Transverse colon (tissue), 4 donors: ENCODE measurements at regions not wholly inside any gene's neighbourhood (a gene's known extent, or its start where the extent isn't known, plus 50 kb on each side); places are given as distances from the start of the nearest gene placed in this dataset.

Experiments
- DNase-seq: peaks from one replicate; pipeline ENCODE4 v3.0.0-alpha.2; 2019
- H3K27ac ChIP-seq, 4 donors: fragments of 200-600 bp; sonication (generic); 2 replicates each; pipeline ENCODE4 v1.5.1; 2016 to 2018; ENCODE audit warnings: inconsistent platforms in 4 of 4
- H3K27me3 ChIP-seq: fragments of 200-600 bp; sonication (generic); 2 replicates; pipeline ENCODE4 v1.5.1; 2017; ENCODE audit warnings: inconsistent platforms
- H3K36me3 ChIP-seq, 4 donors: fragments of 200-600 bp; sonication (generic); 2 replicates each; pipeline ENCODE4 v1.5.1; 2017 to 2019; ENCODE audit warnings: inconsistent platforms in 4 of 4
- H3K4me1 ChIP-seq, 4 donors: fragments of 200-600 bp; sonication (generic); 2 replicates each; pipeline ENCODE4 v1.5.1; 2017 to 2020; ENCODE audit warnings: inconsistent platforms in 4 of 4
- H3K4me3 ChIP-seq, 4 donors: fragments of 200-600 bp; sonication (generic); 1 replicate in 1 of 4; 2 replicates in 3 of 4; pipeline versions ENCODE4 v1.5.1 to v1.6.1; 2017 to 2019; ENCODE audit warnings: inconsistent platforms in 4 of 4
- H3K9me3 ChIP-seq, 2 donors: fragments of 200-600 bp; sonication (generic); 2 replicates each; pipeline ENCODE4 v1.5.1; 2017 to 2019; ENCODE audit warnings: inconsistent platforms in 2 of 2
- EP300 ChIP-seq: sonication (generic); formaldehyde crosslinking; IDR thresholded peaks from one replicate; pipeline ENCODE4 v1.6.1; 2017; ENCODE audit warnings: antibody characterized with exemption, low read depth
- POLR2A ChIP-seq: fragments of 450-650 bp; IDR thresholded peaks from one replicate; pipeline ENCODE4 v1.6.1; 2016; ENCODE audit warnings: antibody characterized with exemption, mild to moderate bottlenecking, moderate library complexity
- POLR2AphosphoS5 ChIP-seq, 3 donors: sonication (generic); formaldehyde crosslinking; IDR thresholded peaks; one replicate each; pipeline ENCODE4 v1.6.1; 2016; ENCODE audit warnings: antibody characterized with exemption in 3 of 3
- WGBS, 2 donors: methylation state at CpG; one replicate each; pipeline ENCODE4 v1.1.5; 2018; ENCODE audit warnings: low coverage in 1 of 2; 5-methylcytosine and 5-hydroxymethylcytosine counted together
- in situ Hi-C, 4 donors: fragments of 200-750 bp; cut with MboI; loops; one replicate each; pipeline versions ENCODE4 v1.15.0 to v1.15.1; 2017; ENCODE audit warnings: low sequenced_read_pairs in 3 of 4, low pct_ligation_motif_present in 1 of 4, low pct_unique_long_range_greater_than_20kb in 1 of 4
- intact Hi-C: fragments of 100-400 bp; cut with DNase I; formaldehyde crosslinking; loops from one replicate; pipeline ENCODE4 v1.15.1; 2023; ENCODE audit warnings: low total_unique reads
- TF ChIP-seq, protein P1 (sequence below), 5 experiments: fragments of 200-600 bp in 3 of 5; fragments of 450-650 bp in 2 of 5; sonication (generic) in 3 of 5; IDR thresholded peaks; 1 replicate in 2 of 5; 2 replicates in 3 of 5; pipeline ENCODE4 v1.5.1; 2016 to 2017; ENCODE audit warnings: antibody characterized with exemption in 5 of 5, inconsistent platforms in 3 of 5, mild to moderate bottlenecking in 2 of 5, moderate library complexity in 1 of 5

- H3K27ac ChIP-seq: no peak overlapping the region
- in situ Hi-C loops: no loop called here
- no peak for DNase-seq
- no peak overlapping the region for H3K4me3 ChIP-seq
- no peaks in the 10 kb centered on the region for H3K9me3 ChIP-seq
- intact Hi-C loops: no loop called here
- no peaks in the 10 kb centered on the region for H3K36me3 ChIP-seq
- no peaks in the 10 kb centered on the region for H3K27me3 ChIP-seq
- WGBS, 2 donors: 53% methylated on average over 1 of the region's 1 CpG; no CpG with 5 or more reads in 1 of the 2 donors
- peaks cover 0 to 3% (median 0%) of the 10 kb centered on the region in 4 donors for H3K4me1 ChIP-seq
- TF ChIP-seq POLR2A: no peak
- TF ChIP-seq EP300: no peak
- TF ChIP-seq, protein P1, sequence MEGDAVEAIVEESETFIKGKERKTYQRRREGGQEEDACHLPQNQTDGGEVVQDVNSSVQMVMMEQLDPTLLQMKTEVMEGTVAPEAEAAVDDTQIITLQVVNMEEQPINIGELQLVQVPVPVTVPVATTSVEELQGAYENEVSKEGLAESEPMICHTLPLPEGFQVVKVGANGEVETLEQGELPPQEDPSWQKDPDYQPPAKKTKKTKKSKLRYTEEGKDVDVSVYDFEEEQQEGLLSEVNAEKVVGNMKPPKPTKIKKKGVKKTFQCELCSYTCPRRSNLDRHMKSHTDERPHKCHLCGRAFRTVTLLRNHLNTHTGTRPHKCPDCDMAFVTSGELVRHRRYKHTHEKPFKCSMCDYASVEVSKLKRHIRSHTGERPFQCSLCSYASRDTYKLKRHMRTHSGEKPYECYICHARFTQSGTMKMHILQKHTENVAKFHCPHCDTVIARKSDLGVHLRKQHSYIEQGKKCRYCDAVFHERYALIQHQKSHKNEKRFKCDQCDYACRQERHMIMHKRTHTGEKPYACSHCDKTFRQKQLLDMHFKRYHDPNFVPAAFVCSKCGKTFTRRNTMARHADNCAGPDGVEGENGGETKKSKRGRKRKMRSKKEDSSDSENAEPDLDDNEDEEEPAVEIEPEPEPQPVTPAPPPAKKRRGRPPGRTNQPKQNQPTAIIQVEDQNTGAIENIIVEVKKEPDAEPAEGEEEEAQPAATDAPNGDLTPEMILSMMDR (IDR thresholded peaks at IDR 0.05): no peak
- TF ChIP-seq POLR2AphosphoS5 (IDR thresholded peaks at IDR 0.05): no peak
Observed at GRCh38 chr13:105365831-105366230, 1169.6 kb downstream of the EFNB2 start.

GRCh38 chr13:105365021-105365550, 1170.4 kb downstream of the EFNB2 start:
- H3K4me3 ChIP-seq: no peak overlapping the region
- WGBS, 2 donors: 79 to 85% methylated on average over 3 of the region's 3 CpGs

GRCh38 chr13:105364191-105364590, 1171.3 kb downstream of the EFNB2 start:
- intact Hi-C loops: no loop called here
- H3K9me3 ChIP-seq: no peaks in the 10 kb centered on the region
- DNase-seq: no peak
- no peak overlapping the region for H3K4me3 ChIP-seq
- in situ Hi-C loops: no loop called here
- TF ChIP-seq POLR2A (no peak), EP300 (no peak)
- TF ChIP-seq, protein P1 (IDR thresholded peaks at IDR 0.05): no peak
- no peak overlapping the region for H3K27ac ChIP-seq
- no peaks in the 10 kb centered on the region for H3K27me3 ChIP-seq
- peaks cover 0 to 3% (median 0%) of the 10 kb centered on the region in 4 donors for H3K4me1 ChIP-seq
- no peaks in the 10 kb centered on the region for H3K36me3 ChIP-seq
- 46% methylated on average over 3 of the region's 3 CpGs for WGBS, 2 donors

More at GRCh38 chr13:105365021-105365550, 1170.4 kb downstream of the EFNB2 start:
- Histone ChIP-seq H3K9me3 (no peaks in the 10 kb centered on the region), H3K27ac (no peak overlapping the region), H3K4me1 (peaks cover 0 to 3% (median 0%) of the 10 kb centered on the region in 4 donors), H3K27me3 (no peaks in the 10 kb centered on the region), H3K36me3 (no peaks in the 10 kb centered on the region)
- TF ChIP-seq POLR2AphosphoS5 (IDR thresholded peaks at IDR 0.05): no peak
- no peak for TF ChIP-seq POLR2A
- no peak for TF ChIP-seq EP300
- TF ChIP-seq, protein P1 (IDR thresholded peaks at IDR 0.05): no peak
- no peak for DNase-seq
- intact Hi-C loops: no loop called here
- in situ Hi-C loops: no loop called here

- DNase-seq: no peak
- Histone ChIP-seq H3K36me3 (no peaks in the 10 kb centered on the region), H3K27me3 (no peaks in the 10 kb centered on the region), H3K4me3 (no peak overlapping the region), H3K9me3 (no peaks in the 10 kb centered on the region), H3K27ac (no peak overlapping the region), H3K4me1 (peaks cover 0 to 3% (median 0%) of the 10 kb centered on the region in 4 donors)
- TF ChIP-seq, protein P1 (IDR thresholded peaks at IDR 0.05): no peak
- TF ChIP-seq POLR2A (no peak), POLR2AphosphoS5 (IDR thresholded peaks at IDR 0.05) (no peak), EP300 (no peak)
- in situ Hi-C loops: no loop called here
- WGBS, 2 donors: 13 to 15% methylated on average over 7 to 8 of the region's 8 CpGs
- intact Hi-C loops: no loop called here
Observed at GRCh38 chr13:105363261-105364190, 1171.9 kb downstream of the EFNB2 start.
